ENCODE measurements at regions not wholly inside any gene's neighbourhood (a gene's known extent, or its start where the extent isn't known, plus 50 kb on each side); places are given as distances from the start of the nearest gene placed in this dataset.
A peak's percentile ranks its signal among the peaks of the same experiment; 100 is the strongest.
"Not testable (repeated sequence)": the region's sequence is repeated elsewhere in the genome, so short reads cannot be mapped to it uniquely, and the experiment has no call there.

DNA sequence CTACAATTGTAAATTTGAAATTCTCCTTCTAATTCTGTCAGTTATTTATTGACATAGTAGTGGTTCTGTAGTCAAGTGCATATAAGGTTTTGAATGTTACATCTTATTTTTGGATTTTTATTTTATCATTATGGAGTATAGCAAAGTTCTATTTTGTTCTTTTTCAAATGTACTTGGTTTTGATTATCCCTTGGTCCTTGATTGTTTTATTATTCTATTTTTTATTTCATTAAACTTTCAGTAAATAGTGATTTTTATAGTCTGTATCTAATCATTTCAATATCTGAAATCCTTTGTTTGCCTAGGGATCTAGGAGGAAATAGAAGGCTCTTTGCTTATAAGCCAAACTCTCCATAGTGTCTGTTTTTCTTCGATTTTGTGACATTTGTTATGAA, 87.8 kb downstream of the HFE start:
- DNase-seq: no peak

GRCh38 chr6:26175428-26176181, 88.4 kb downstream of the HFE start:
- peak; percentile 79 for DNase-seq

DNA sequence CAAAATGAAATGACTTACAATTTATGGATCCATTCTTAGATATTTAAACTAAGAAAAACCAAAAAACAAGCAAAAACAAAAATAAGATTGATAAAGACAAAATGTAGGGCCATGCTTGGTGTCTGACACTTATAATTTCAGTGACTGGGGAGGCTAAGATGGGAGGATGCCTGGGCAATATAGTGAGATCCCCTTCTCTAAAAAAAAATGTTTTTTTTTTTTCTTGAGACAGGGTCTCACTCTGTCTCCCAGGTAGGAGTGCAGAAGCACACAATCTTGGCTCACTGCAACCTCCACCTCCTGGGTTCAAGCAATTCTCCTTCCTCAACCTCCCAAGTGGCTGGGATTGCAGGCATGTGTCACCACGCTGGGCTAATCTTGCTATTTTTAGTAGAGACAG, 92.4 kb downstream of the HFE start:
- no peak for DNase-seq

GRCh38 chr6:26180346-26180745, 93.1 kb downstream of the HFE start:
- no peak for DNase-seq

DNA sequence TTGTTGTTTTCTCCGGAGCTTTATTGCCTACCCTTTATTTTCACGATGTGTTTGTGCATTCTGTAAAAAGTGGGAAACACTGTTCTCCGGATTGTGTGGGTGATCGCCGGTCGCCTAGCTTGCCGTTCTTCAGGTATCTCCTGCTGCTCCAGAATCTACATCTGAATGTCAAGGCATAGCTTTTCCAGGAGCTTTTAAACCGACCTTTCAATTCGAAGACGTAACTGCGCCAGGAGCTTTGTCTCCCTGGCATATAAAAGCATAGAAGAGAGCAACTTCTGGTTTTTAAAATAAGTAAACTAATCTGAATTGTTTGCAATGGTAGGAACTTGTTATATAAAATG, 96.0 kb downstream of the HFE start:
- no peak for DNase-seq

GRCh38 chr6:26183581-26184366, 96.5 kb downstream of the HFE start:
- peak; percentile 78 for DNase-seq

GRCh38 chr6:26184367-26184891, 97.2 kb downstream of the HFE start:
- DNase-seq: no peak

- no peak for DNase-seq
Measured at GRCh38 chr6:26185004-26185403, 97.8 kb downstream of the HFE start.

DNA sequence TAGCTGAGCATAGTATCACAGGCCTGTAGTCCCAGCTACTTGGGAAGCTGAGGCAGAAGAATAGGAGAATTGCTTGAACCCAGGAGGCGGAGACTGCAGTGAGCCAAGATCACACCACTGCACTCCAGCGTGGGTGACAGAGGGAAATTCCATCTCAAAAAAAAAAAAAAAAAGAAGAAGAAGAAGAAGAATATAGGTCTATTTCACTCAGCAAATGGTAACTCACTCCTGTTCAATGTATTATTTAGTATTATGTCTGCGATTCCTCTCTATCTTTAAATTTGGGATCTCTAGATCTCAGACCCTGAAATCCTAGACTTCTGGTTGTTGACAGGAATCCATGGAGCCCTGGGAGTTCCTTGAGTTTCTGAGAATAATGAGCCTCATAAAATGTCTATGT, 98.6 kb downstream of the HFE start:
- DNase-seq: no peak

DNA sequence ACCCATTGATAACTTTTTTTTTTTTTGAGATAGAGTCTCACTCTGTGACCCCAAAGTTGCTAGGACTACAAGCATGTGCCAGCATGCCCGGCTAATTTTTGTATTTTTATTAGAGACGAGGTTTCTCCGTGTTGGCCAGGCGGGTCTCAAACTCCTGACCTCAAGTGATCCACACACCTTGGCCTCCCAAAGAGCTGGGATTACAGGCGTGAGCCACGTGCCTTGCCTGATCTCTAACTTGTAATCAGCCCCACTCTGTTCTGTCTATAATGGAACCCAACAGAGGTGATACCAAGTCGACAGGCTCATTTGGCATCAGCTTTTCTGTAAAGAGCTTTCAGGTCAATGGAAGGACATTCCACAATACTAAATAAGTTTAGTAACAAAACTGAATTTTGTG, 99.4 kb downstream of the HFE start:
- no peak for DNase-seq

DNA sequence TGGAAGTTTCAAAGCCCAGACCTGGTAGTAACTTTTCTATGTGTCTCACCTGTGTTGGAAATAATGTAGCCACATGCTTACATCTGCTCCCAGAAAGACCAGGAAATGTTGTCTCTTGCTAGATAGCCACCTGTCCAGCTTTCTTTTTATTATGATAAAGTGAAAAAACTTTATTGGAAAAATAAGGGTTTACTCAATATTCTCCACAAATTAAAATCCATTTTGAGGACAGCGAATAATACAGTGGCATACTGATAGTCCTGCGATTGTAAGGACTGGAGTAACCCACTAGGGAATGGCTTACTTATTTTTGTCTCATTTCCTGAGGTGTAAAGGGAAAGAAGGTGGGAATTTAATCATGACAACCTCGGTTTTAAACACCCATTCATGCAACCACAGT, 100.1 kb downstream of the HFE start:
- no peak for DNase-seq

DNA sequence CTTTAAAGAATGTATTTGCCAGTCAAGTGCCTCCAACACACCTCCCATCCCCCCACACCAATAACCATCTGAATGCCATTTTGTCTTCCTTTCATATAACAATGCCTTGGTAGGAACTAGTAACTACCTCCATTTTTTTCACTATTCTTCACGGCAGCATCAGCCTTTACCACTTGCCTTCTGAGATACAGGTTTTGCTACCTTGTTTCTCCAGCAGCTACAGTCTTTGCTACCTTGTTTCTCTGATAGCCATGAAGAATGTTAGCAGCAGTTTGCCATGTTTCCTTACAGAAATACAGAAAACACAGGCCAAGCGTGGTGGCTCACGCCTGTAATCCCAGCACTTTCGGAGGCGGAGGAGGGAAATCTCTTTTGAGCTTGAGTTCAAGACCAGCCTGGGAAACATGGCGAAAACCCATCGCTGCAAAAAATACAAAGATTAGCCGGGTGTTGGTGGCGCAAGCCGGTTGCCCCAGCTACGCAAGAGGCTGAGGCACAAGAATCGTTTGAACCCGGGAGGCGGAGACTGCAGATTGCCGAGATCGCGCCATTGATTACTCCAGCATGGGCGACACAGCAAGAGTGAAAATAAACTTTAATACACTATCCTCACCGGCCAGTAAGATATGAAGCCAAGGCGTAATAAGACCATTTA, 100.9 kb downstream of the HFE start:
- DNase-seq: no peak

GRCh38 chr6:26191512-26191911, 104.3 kb downstream of the HFE start:
- not testable (repeated sequence) for DNase-seq

DNA sequence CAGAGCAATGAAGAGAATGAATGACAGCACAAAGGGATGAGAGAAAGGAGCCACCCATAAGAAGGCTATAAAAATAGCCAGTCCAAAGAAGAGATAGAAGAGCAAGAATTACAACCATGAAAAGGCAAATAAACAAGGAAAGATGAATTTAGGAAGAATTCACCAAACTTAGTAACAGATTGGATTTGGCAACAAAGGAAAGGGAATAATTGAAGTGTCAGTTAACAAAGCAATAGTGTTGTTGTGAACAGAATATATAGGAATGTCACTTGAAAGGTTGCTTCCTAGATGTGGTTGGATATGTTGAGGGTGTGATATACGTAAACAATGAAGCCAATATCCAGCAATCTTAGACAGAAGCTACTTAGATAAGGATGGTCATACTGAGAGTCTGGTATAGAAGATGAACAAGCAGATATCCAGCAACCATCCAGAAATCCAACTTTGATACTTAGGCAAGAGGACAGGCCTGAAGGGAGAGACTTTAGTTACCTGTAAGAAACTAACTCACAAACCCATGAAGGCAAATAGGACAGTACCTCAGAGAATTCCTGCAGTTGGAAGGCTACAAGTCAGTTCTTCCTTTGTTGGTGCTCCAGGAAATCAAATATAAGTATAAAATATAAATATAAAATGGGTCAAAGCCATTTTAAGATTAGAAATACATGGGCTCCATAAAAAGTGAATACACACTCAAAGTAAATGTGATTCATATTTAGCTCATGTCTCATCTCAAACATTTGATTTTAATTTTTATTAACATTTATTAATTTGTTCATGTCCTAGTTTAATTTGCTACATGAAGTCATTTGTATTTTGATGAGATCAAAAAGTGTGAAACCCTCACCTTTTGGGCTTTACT, 106.5 kb downstream of the HFE start:
- no peak for DNase-seq

- no peak for DNase-seq
Measured at GRCh38 chr6:26194329-26194701, 107.1 kb downstream of the HFE start.

DNA sequence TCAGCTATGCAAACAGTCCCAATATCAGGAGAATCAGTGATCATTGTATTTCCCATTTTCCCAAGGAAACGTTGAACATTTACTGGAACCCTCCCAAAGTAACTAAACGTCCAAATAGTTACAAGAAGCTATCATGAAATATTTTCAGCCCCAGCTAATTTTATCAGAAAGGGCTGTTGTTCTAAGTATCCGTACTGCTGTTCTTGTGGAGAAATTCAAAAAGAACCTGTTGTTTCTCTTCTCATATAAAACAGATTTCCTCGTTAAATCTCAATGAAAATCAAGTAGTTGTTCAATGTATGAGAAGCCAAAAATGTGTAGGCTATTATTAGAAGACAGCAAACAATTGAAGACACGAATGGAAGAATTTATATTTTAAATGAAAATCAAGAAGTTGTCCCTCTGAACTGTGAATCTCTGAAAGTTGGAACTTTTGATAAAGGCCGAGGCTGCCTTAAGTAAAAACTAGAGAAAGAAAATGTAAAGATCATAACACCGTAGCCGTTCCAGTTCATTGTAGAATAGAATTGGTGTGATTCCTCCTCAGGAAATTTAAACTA, 107.7 kb downstream of the HFE start:
- DNase-seq: no peak

GRCh38 chr6:26195376-26195923, 108.2 kb downstream of the HFE start:
- peak; percentile 92 for DNase-seq

GRCh38 chr6:26195924-26196845, 109.0 kb downstream of the HFE start:
- no peak for DNase-seq

DNA sequence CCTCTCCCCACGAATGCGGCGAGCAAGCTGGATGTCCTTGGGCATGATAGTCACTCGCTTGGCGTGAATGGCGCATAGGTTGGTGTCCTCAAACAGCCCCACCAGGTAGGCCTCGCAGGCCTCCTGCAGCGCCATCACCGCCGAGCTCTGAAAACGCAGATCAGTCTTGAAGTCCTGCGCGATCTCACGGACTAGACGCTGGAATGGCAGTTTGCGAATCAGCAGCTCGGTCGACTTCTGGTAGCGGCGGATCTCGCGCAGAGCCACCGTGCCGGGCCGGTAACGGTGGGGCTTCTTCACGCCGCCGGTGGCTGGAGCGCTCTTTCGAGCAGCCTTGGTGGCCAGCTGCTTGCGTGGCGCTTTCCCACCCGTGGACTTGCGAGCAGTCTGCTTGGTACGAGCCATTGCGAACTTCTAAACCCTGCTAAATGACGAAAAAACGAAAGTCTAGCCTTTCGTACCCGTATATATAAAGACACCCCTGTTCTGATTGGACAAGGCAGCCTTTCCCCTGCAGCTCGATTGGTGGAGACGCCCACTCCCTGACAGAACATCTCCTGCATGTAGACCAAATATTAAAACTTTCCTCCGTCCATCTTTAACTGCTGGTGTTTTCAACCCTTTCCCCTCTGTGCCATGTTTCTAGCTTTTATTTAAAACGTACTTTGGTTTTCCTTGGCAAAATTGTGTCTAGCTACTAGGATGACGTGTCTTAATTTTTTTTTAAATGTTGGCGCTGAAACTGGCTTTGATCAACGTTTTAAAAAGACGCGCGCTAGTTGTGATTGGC, 109.8 kb downstream of the HFE start:
- peak; percentile 91 for DNase-seq

- DNase-seq: no peak
Measured at GRCh38 chr6:26197636-26197932, 110.4 kb downstream of the HFE start.

Data from suppressor macrophage treated with lipopolysaccharide for 4 hours (primary cell).